T-helper 22 cell (primary cell): ENCODE measurements at regions not wholly inside any gene's neighbourhood (a gene's known extent, or its start where the extent isn't known, plus 50 kb on each side); places are given as distances from the start of the nearest gene placed in this dataset.
"Not testable (repeated sequence)": the region's sequence is repeated elsewhere in the genome, so short reads cannot be mapped to it uniquely, and the experiment has no call there.

ENCODE experiments used
- DNase-seq: peaks from one replicate; pipeline ENCODE4 v3.0.0-alpha.2; 2020; ENCODE audit warnings: low read depth

DNA sequence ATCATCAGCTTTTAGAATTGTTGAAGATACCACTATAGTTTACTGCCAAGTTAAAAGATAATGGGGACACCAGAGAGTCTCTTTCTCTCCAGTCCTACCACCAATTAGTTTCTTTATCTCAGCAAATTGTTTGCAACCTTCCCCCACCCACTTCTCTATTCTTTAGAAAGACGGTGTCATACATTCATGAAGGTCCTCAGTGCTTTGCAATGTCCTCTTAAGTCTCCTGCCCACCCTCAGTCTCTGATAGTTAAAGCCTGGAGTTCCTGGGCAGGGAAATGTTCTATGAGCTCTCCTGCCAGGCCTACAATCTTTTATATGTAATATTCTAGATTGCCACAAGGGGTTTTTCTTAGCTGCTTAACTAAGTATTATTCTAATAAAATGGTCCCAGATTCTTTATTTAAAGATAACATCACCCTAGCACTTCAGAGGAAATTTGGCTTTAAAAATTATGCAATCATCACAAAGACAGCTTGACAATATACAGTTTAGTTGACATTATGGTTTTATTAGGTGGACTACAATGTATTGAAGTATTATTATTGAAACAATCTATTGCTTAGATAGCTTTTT, 509.2 kb downstream of the CSNK1G3 start:
- DNase-seq: no peak

DNA sequence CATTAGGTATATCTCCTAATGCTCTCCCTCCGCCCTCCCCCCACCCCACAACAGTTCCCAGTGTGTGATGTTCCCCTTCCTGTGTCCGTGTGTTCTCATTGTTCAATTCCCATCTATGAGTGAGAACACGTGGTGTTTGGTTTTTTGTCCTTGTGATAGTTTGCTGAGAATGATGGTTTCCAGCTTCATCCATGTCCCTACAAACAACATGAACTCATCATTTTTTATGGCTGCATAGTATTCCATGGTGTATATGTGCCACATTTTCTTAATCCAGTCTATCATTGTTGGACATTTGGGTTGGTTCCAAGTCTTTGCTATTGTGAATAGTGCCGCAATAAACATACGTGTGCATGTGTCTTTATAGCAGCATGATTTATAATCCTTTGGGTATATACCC, 505.3 kb downstream of the CSNK1G3 start:
- not testable (repeated sequence) for DNase-seq

DNA sequence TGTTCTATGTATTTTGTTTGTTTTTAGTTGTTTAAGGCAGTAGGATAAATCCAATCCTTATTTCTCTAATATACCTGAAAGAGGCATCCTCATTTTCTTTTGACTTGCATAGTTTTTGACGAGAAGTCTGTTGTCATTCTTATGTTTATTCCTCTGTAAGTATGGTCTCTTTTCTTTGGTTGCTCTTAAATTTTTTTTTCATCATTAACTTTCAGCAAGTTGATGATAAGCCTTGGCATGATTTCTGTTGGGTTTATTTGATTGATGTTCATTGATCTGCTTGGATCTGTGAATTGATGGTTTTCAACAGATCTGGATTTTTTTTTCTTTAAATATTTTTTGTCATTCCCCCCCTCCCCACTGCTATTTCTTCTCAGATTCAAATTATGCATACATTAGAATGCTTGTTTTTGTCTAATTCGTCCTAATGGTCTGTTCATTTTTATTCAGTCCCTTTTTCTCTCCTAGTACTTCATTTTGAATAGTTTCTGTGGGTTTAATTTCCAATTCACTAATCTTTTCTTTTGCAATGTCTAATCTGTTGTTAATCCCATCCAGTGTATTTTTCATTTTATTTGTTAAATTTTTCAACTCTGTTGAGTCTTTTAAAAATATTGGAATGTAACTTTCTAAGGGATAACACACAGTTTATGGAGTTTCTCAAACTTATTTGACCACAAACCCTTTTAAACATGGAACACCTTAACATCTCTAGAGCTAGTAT, 495.9 kb downstream of the CSNK1G3 start:
- no peak for DNase-seq

DNA sequence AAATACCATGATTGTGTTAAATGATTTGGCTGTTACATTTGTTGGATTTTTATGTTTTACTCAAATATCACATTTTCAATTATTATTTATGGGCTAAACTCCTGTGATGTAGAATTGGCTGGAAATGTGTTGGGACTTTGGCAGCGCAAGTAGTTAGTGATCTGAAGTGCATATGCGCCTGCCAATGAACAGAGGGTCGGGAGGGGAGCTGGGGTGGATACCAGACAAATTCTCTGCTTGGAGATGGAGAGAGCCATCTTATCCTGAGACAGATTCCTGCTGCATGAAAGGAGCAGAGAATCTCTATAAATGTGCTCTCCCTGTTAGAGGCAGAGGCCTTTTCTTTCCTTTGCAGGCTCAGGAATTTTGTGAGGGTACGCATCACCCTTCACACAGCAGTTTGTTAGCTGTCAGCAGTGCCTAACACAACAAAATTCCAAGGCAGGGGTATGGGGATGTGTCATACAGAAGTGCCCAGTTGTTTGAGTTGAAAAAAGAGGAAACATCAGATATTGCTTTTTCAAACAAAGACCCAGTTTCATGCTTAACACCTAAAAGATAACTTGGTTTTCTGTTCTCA, 489.1 kb downstream of the CSNK1G3 start:
- no peak for DNase-seq

DNA sequence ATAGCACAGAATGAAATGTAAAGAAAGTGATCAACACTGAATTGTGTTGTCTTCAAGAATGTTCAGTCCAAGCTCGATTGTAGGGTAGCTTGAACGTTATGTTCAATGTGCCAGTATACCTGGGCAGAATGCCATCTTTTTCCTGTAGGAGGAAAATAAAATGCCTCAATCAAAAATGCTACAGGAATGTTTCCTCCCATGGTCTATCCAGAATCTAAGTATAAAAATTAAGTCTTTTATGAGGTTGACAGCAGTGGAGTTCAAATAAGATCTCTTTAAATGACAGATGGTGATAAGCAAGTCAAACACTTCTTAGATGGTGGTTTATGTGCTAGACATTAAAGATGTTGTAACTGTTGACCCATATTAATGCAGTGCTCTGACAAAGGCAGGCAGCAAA, 488.6 kb downstream of the CSNK1G3 start:
- DNase-seq: no peak

DNA sequence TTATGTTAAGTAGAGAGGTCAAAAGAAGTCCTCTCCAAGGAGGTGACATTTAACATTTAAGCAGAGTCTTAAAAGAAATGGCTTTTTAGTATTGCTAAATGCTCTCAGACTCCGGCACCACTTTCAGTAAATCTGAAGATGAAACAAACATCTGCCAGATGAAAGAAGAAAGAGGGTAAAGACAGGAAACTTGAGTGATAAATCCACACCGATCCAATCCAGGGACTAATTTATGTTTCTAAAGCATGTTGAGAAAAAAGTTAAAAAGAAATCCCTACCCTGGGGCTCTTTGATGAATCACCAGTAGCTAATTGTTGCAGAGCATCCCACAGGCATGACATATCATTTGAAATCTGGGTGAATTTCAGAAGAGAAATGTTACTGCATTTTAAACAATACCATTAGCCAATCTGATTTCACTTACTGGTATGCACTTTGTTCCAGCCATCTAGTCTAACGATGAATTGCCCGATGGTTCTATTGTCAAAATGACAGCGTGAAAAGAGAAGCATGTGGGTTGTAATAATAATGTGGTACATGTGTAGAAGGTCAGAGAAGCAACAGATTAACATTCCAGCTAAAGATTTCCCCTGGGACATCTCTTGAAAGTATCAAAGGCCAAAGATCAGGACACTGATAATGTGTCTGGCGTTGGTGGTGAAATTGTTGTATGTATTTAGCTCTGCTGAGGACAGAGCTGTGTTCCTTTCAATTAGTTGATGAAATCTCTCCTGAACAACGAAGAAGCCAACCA, 485.7 kb downstream of the CSNK1G3 start:
- DNase-seq: no peak

DNA sequence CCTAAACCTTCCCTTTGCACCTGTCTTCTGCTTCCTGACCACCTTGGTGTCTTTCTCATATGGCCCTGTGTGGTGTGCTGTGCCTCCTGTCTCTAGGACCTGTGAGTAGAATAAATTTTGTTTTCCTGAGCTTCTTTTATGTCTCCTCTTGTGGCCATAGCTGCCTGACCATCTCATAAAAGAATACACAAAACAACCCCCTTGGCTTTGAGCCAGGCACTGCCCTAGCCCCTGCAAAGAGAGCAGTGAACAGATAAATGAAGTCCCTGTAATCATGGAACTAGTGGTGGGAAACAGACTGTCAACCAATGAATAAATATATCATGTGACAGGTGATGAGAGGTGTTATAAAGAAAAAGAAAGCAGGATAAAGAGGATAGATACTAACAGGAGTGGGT, 485.1 kb downstream of the CSNK1G3 start:
- no peak for DNase-seq

DNA sequence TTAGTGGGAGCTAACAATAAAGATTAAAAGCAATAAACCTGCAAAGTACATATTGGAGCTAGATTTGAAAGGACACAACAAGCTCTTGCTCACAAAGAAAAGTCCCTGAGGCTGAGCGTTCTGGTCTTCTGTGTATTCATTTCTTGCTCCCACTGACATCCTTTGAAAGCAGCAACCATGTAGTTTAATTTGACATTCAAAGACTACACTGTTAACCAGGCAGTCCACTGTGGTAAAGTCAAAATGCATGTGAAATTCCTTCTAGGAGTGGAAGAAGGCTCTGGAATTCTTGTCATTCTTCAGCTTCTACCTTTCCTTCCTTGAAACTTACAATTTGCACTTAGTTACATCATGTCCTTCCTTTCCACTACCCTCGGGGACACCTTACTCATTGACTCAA, 480.7 kb downstream of the CSNK1G3 start:
- no peak for DNase-seq

DNA sequence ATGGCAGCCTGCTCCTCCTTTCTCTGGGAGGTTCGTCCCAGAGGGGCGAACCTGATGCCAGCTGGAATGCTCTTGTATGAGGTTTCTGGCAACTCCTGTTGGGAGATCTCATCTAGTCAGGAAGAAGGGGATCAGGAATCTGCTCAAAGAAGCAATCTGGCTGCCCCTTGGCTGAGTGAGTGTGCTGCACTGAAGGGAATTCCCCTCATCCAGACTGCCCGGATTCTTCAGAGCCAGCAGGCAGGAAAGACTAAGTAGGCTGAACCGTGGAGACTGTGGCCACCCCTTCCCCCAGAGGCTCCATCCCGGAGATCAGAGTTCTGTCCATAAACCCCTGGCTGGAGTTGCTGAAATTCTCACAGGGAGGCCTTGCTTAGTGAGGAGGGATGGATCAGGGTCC, 476.0 kb downstream of the CSNK1G3 start:
- no peak for DNase-seq

DNA sequence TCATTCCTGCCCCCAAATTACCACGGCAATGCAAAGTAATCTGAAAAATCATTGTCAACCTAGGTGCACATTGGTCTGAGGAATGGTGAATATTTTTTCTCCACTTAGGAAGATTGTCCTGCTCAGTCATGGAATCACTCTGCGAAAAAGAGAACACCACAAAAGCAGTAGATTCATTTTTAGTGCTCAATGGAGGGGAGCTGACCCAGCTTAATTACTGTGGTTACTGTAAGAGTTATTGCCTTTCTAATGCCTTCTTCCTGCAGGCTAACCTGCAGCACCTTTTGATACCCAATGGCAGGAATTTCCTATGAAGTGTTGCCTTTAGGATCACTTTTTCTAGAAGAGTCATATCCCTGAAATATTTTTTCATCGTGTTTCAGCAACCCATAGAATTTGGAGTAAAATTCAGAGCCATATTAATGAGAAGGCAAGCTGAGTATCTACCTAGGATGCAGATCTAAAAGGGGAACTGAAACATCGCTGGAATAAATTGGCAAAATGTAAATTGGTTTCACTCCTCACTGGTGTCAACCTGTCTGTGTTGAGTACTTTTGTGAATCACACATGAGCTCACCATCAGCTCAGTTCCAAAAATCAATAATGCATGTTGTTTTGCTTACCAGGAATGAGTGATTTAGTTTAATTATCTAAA, 464.5 kb downstream of the CSNK1G3 start:
- DNase-seq: no peak

DNA sequence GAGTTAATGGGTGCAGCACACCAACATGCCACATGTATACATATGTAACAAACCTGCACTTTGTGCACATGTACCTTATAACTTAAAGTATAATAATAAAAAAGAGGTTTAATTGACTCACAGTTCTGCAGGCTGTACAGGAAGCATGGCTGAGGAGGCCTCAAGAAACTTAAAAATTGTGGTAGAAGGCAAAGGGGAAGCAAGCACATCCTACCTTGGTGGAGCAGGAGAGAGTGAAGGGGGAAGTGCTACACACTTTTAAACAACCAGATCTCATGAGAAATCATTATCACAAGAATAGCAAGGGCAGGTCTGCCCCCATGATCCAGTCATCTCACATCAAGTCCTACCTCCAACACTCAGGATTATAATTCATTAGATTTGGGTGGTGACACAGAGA, 463.5 kb downstream of the CSNK1G3 start:
- DNase-seq: not testable (repeated sequence)

DNA sequence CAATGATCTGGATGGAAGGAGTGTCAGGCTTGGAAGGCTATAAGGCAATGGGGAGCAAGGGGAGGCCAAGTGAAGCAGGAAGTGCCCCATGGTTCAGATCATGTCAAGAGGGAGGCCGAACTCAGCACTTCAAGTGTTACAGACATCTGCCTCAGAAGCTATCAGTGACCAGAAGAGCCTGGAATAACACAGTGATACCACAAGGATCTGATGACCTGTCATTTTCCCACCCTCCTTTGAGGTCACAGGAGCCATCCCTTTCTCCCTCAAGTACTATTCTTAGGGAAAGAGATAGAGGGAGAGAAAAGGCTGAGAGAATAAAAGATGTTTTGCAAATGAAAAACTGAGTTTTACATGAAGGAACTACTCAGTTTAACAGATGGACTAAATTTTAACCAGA, 454.8 kb downstream of the CSNK1G3 start:
- no peak for DNase-seq

DNA sequence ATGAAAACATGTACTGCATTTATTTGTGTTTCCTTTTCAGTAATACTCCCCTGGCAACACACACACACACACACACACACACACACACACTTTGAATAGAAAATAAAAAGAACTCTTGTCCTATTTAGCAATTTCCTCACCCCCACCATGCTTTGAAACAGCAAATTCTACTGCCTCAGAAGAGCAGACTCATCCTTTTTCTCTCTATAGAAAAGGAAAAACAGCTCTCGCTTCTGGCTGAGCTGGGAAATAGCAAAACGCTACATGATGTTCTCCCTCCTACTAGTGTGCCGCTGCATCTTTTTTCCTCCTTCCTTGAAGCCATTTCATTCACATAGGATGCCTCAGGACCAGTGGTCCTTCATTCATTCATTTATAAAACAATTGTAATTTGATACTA, 453.6 kb downstream of the CSNK1G3 start:
- DNase-seq: no peak

DNA sequence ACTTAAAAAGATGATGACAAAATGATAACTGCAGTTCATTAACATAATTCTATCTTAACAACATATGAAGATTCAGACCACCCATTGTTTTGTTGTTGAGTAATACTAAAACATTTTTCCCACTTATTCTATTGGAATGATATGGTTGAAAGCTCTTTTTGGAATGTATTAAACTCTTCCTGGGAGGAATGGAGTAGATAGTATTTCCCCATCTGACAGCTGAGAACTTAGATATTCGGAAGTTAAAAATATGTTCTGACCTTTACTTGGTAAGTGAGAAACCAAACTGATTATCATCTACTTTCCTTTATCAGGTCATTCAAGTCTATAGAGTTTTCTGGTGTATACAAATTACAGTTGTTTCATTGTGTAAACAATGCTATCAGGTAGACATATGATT, 452.9 kb downstream of the CSNK1G3 start:
- no peak for DNase-seq

DNA sequence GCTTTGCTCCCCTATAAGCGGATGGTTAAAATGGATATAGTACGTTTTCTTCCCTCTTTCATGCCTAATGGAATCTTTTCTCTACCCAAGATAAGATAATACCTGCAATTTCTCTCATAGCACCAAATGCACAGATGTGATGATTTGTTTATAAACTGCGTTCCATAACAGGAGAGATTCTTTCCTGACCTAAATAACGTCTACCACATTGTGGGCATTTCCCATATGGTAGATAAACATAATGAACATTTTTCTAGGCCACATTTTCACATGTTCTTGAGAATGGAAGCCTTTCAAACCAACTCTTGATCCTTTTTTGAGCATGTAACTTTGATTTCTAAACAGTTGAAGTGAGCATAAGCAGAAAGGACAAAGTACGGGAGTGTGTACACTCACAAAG, 448.5 kb downstream of the CSNK1G3 start:
- no peak for DNase-seq

DNA sequence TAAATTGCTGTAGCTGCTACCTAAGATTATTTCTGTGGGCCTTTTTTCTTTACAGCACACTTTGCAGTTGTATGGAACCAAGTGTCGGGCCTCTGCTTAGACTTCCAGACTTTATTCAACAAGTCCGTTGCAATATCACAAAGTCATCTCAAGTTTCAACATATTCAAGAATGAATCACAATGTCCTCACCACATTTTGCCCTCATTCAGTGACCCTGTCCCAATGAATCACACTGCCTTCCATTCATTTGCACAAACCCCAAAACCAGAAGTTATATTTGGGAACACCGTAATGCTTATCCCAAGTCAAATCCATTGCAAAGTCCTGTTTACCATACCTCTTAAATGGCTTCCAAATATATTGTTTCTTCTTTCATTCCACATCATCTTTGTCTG, 439.6 kb downstream of the CSNK1G3 start:
- DNase-seq: no peak

DNA sequence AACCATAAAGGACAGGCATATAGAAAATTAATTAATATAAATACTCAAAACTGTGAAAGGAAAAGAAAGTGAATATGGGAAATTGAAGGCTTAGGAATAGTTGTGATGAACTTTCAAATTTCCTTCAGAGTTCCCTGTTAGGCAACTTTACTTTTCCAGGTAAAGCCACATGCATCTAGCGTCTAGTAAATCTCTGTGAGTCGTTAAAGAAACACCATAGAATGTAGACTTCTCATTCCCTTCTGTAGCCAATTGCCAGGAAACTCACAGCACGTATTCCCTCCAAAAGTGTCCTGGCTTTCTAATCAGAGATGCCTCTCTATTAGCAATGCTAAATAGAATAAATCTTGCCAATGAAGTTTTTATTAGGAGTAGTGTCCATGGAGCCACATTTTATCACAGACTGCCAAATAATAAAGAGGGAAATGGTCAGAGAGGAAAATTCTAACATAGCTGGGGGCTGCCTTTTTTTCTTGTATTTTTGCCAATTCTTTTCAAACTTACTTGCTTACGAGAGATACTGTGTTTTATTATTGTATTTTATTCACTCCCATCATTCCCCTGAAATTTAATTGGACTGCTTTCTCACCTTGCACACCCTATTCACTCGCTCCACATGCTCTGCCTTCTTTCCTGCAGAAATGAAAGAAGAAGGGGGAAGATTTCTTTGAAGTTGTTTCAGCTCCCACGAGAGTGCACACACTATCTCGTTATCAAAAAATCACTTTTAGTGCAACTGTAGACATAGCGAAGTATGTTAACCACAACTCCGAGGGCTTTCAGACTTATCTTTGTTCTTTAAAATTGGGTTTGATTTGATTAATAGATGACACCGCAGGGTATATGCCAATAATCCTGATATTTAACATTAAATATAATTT, 439.0 kb downstream of the CSNK1G3 start:
- DNase-seq: no peak

DNA sequence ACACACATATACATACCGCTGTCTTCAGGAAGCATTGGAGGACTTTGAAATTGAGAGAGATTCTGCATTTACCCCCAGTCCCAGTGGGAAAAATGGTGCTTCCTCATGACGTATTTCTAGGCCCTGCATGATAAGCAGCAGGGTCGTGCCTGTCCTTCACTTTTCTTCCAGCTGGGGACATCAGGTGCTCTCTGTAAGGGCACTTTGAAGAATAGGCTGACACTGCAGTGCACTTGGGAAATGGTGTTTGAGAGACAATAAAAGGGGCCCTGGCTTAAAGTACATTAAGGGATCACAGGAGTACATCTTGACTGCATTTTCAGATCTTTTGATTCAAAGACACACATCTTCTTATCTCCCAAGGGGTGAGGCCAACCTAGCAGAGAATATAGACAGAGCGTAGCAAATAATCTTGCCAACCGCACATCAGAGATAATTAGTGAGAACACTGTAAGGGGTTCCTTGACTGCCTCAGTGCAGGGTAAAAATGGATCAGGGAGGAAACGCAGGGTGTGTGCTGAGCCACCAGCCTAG, 437.9 kb downstream of the CSNK1G3 start:
- no peak for DNase-seq

DNA sequence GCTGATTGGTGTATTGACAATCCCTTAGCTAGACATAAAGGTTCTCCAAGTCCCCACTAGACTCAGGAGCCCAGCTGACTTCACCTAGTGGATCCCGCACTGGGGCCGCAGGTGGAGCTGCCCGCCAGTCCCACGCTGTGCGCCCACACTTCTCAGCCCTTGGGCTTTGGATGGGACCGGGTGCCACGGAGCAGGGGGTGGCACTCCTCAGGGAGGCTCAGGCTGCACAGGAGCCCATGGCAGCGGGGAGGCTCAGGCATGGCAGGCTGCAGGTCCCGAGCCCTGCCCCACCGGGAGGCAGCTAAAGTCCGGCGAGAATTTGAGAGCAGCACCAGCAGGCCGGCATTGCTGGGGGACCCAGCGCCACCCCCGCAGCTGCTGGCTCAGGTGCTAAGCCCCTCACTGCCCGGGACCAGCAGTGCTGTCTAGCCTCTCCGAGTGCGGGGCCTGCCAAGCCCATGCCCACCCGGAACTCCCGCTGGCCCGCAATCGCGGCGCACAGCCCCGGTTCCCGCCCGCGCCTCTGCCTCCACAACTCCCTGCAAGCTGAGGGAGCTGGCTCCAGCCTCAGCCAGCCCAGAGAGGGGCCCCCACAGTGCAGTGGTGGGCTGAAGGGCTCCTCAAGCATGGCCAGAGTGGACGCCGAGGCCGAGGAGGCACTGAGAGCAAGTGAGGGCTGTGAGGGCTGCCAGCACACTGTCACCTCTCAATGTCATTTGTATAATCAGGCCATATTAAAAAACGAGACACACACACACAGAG, 437.2 kb downstream of the CSNK1G3 start:
- no peak for DNase-seq

DNA sequence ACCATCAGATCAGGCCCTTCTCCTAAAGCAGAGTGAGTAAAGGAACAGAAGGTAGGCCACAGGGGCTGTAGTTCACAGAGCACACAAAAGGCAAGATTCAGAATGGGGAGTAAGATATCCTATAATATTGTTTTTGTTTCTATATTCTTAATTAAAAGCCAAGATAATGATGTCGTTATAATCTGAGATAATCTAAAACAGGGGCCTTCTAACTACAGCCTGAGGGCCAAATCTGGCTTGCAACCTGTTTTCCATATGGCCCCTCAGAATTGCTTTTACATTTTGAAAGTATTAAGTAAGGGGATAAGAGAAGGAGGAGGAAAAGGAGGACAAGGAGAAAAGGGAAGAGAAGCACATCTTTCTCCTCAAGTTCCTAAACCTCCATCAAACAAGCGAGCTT, 435.8 kb downstream of the CSNK1G3 start:
- no peak for DNase-seq

DNA sequence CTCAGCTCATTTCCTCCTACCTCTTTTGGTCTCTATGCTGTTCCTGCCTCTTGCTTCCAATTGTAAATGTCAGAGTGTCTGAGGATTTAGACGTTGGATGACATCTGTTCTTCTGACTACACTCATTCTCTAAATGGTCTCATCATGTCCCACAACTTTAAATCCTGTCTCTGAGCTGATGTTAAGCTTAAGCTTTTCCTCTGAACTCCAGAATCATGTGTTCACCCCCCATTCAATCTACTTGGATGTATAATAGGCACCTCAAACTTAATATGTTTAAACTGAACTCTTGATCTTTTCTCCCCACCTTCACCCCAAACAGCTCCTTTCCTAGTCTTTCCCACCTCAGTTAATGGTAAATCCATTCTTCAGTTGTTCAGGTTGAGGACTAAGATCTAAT, 433.6 kb downstream of the CSNK1G3 start:
- no peak for DNase-seq
